Progenitor cell of endocrine pancreas (in vitro differentiated cells): ENCODE measurements at regions not wholly inside any gene's neighbourhood (a gene's known extent, or its start where the extent isn't known, plus 50 kb on each side); places are given as distances from the start of the nearest gene placed in this dataset.

ENCODE experiments used
- DNase-seq: peaks from one replicate; pipeline ENCODE4 v3.0.0; 2021; ENCODE audit warnings: low spot score; ENCODE audit not compliant: unreplicated experiment
- H3K27ac Mint-ChIP-seq: 2 replicates; pipeline ENCODE4 v1.8.0; 2021; ENCODE audit warnings: mild to moderate bottlenecking, moderate library complexity, mixed read lengths
- H3K27me3 Mint-ChIP-seq: 2 replicates; pipeline ENCODE4 v1.8.0; 2021; ENCODE audit warnings: mixed read lengths
- H3K36me3 Mint-ChIP-seq: 2 replicates; pipeline ENCODE4 v1.8.0; 2022; ENCODE audit warnings: mixed read lengths; ENCODE audit not compliant: insufficient read depth
- H3K4me1 Mint-ChIP-seq: 2 replicates; pipeline ENCODE4 v1.8.0; 2021; ENCODE audit warnings: low read depth, mixed read lengths
- H3K4me3 Mint-ChIP-seq: 2 replicates; pipeline ENCODE4 v1.8.0; 2021; ENCODE audit warnings: low read depth, mild to moderate bottlenecking, moderate library complexity, mixed read lengths
- H3K9me3 Mint-ChIP-seq: 2 replicates; pipeline ENCODE4 v1.8.0; 2021; ENCODE audit warnings: low read depth, mixed read lengths
- CTCF ChIP-seq: fragments of 200-600 bp; sonication (generic); IDR thresholded peaks from one replicate; pipeline ENCODE4 v1.5.0; 2021; ENCODE audit warnings: antibody characterized with exemption, mild to moderate bottlenecking; ENCODE audit not compliant: unreplicated experiment

DNA sequence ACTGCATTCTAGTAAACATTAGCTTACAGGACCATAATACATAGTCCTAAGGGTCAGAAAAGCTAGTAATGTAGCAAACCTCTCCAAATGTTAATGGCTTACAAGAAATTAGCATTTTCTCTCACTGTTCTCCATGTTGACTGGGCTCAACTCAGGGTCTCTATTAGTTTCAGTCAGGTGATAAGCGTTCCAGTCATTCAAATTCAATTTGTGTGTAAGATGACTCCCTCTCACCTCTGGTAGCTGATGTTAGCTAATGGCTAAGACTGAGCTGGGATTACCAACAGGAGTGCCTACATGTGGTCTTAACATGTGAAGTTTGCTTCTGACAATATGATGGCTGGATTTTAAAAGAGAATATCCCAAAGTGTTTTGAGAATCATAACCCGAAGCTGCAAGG lies 630.5 kb upstream of the USP15 start:
- Mint-ChIP-seq H3K27ac (no peak overlapping the region), H3K9me3 (peaks cover 26% of the 10 kb centered on the region), H3K4me1 (no peaks in the 10 kb centered on the region), H3K27me3 (no peaks in the 10 kb centered on the region), H3K4me3 (no peak overlapping the region), H3K36me3 (peaks cover 1% of the 10 kb centered on the region)
- DNase-seq = no peak
- no peak for TF ChIP-seq CTCF

DNA sequence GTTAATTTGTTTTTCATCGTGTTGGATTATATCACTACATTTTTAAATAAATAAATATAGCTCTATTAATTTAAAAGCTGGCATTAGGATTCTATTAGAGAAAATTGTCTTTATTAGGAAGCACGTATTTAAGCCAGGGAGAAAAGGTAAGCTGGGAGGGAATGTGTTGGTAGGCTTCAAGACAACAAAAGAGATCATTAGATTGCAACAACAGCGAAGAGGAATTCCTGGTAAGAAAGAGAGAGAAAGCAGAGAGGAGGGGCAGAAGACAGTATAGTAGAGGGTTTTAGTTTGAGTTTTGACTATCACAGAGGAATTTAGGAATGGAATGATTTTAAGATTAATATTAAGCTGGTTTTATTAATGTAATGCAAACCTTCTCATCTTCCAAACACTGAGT lies 613.6 kb upstream of the USP15 start:
- Mint-ChIP-seq H3K4me3 (no peak overlapping the region), H3K36me3 (no peaks in the 10 kb centered on the region), H3K9me3 (no peaks in the 10 kb centered on the region), H3K4me1 (no peaks in the 10 kb centered on the region), H3K27ac (peak overlapping the region; percentile 38), H3K27me3 (no peaks in the 10 kb centered on the region)
- TF ChIP-seq CTCF = no peak
- DNase-seq = no peak

GRCh38 chr12:61647566-61647965 lies 612.6 kb upstream of the USP15 start:
- H3K4me1 Mint-ChIP-seq = no peaks in the 10 kb centered on the region
- no peaks in the 10 kb centered on the region for H3K9me3 Mint-ChIP-seq
- no peak overlapping the region for H3K4me3 Mint-ChIP-seq
- no peak for TF ChIP-seq CTCF
- no peaks in the 10 kb centered on the region for H3K27me3 Mint-ChIP-seq
- no peak overlapping the region for H3K27ac Mint-ChIP-seq
- DNase-seq = no peak
- H3K36me3 Mint-ChIP-seq = no peaks in the 10 kb centered on the region

GRCh38 chr12:61652265-61652664 lies 607.9 kb upstream of the USP15 start:
- Mint-ChIP-seq H3K36me3 (no peaks in the 10 kb centered on the region), H3K27ac (no peak overlapping the region), H3K9me3 (no peaks in the 10 kb centered on the region), H3K27me3 (no peaks in the 10 kb centered on the region), H3K4me3 (no peak overlapping the region), H3K4me1 (no peaks in the 10 kb centered on the region)
- no peak for TF ChIP-seq CTCF
- DNase-seq = no peak

- no peaks in the 10 kb centered on the region for H3K27me3 Mint-ChIP-seq
- no peaks in the 10 kb centered on the region for H3K4me1 Mint-ChIP-seq
- no peak overlapping the region for H3K4me3 Mint-ChIP-seq
- H3K9me3 Mint-ChIP-seq = peaks cover 3% of the 10 kb centered on the region
- H3K27ac Mint-ChIP-seq = no peak overlapping the region
- no peaks in the 10 kb centered on the region for H3K36me3 Mint-ChIP-seq
- DNase-seq = no peak
- TF ChIP-seq CTCF = peak; percentile 16
These were observed 605.5 kb upstream of the USP15 start for GRCh38 chr12:61654698-61655097.

GRCh38 chr12:61655241-61655640 lies 605.0 kb upstream of the USP15 start:
- H3K36me3 Mint-ChIP-seq = no peaks in the 10 kb centered on the region
- TF ChIP-seq CTCF = no peak
- H3K9me3 Mint-ChIP-seq = peaks cover 3% of the 10 kb centered on the region
- no peaks in the 10 kb centered on the region for H3K27me3 Mint-ChIP-seq
- H3K4me3 Mint-ChIP-seq = no peak overlapping the region
- no peak overlapping the region for H3K27ac Mint-ChIP-seq
- no peak for DNase-seq
- H3K4me1 Mint-ChIP-seq = no peaks in the 10 kb centered on the region
